IPS DF 4.7 (cell line): ENCODE measurements at regions not wholly inside any gene's neighbourhood (a gene's known extent, or its start where the extent isn't known, plus 50 kb on each side); places are given as distances from the start of the nearest gene placed in this dataset.

Experiments used
- DNase-seq: peaks from one replicate; pipeline ENCODE4 v3.0.0-alpha.2; 2013; ENCODE audit warnings: low spot score; ENCODE audit errors: extremely low read depth

GRCh38 chr5:93008502-93009207 lies 572.4 kb downstream of the NR2F1-AS1 start:
- no peak for DNase-seq

- DNase-seq = no peak
Observed at GRCh38 chr5:93006915-93007314, 574.1 kb downstream of the NR2F1-AS1 start.

GRCh38 chr5:92998456-92998855 lies 582.6 kb downstream of the NR2F1-AS1 start:
- no peak for DNase-seq

- DNase-seq = no peak
Observed at GRCh38 chr5:92994392-92994791, 586.6 kb downstream of the NR2F1-AS1 start.

GRCh38 chr5:92992073-92992472 lies 588.9 kb downstream of the NR2F1-AS1 start:
- DNase-seq = no peak

GRCh38 chr5:92991581-92992067 lies 589.4 kb downstream of the NR2F1-AS1 start:
- no peak for DNase-seq

- DNase-seq = no peak
Observed at GRCh38 chr5:92990771-92991170, 590.2 kb downstream of the NR2F1-AS1 start.

GRCh38 chr5:92981001-92981400 lies 600.0 kb downstream of the NR2F1-AS1 start:
- DNase-seq = no peak

GRCh38 chr5:92980491-92980890 lies 600.5 kb downstream of the NR2F1-AS1 start:
- no peak for DNase-seq

GRCh38 chr5:92979716-92980115 lies 601.3 kb downstream of the NR2F1-AS1 start:
- no peak for DNase-seq

GRCh38 chr5:92977846-92978540 lies 603.0 kb downstream of the NR2F1-AS1 start:
- no peak for DNase-seq

- no peak for DNase-seq
Observed at GRCh38 chr5:92976156-92976555, 604.9 kb downstream of the NR2F1-AS1 start.

- DNase-seq = no peak
Observed at GRCh38 chr5:92969781-92970237, 611.2 kb downstream of the NR2F1-AS1 start.

GRCh38 chr5:92969191-92969780 lies 611.7 kb downstream of the NR2F1-AS1 start:
- DNase-seq = no peak

- no peak for DNase-seq
Observed at GRCh38 chr5:92963800-92964199, 617.2 kb downstream of the NR2F1-AS1 start.

- DNase-seq = no peak
Observed at GRCh38 chr5:92962752-92963151, 618.3 kb downstream of the NR2F1-AS1 start.

GRCh38 chr5:92956886-92957285 lies 624.1 kb downstream of the NR2F1-AS1 start:
- DNase-seq = no peak

- DNase-seq = no peak
Observed at GRCh38 chr5:92952243-92952642, 628.8 kb downstream of the NR2F1-AS1 start.

- no peak for DNase-seq
Observed at GRCh38 chr5:92951746-92952145, 629.3 kb downstream of the NR2F1-AS1 start.

- DNase-seq = no peak
Observed at GRCh38 chr5:92946546-92946945, 634.5 kb downstream of the NR2F1-AS1 start.

GRCh38 chr5:92945605-92946097 lies 635.4 kb downstream of the NR2F1-AS1 start:
- no peak for DNase-seq
